SKM-1 treated with dmso at 0.1 percent for 144 hours (cell line): ENCODE measurements at regions not wholly inside any gene's neighbourhood (a gene's known extent, or its start where the extent isn't known, plus 50 kb on each side); places are given as distances from the start of the nearest gene placed in this dataset.

ENCODE experiments used
- DNase-seq: peaks from one replicate; lab custom pipeline; 2025; ENCODE audit not compliant: unreplicated experiment; lab: John Stamatoyannopoulos, UW

- DNase-seq: no peak
Measured at GRCh38 chr5:158079097-158079496, 220.2 kb upstream of the CLINT1 start.

- peak; percentile 54 for DNase-seq
Measured at GRCh38 chr5:158074992-158075769, 216.2 kb upstream of the CLINT1 start.

- DNase-seq: no peak
Measured at GRCh38 chr5:158074597-158074991, 215.6 kb upstream of the CLINT1 start.

GRCh38 chr5:158070859-158071258 lies 211.9 kb upstream of the CLINT1 start:
- no peak for DNase-seq

GRCh38 chr5:158069838-158070237 lies 210.9 kb upstream of the CLINT1 start:
- no peak for DNase-seq

- DNase-seq: no peak
Measured at GRCh38 chr5:158068964-158069363, 210.0 kb upstream of the CLINT1 start.

- DNase-seq: no peak
Measured at GRCh38 chr5:158066076-158066475, 207.1 kb upstream of the CLINT1 start.

- no peak for DNase-seq
Measured at GRCh38 chr5:158064334-158065123, 205.6 kb upstream of the CLINT1 start.

GRCh38 chr5:158063052-158063451 lies 204.1 kb upstream of the CLINT1 start:
- no peak for DNase-seq

- no peak for DNase-seq
Measured at GRCh38 chr5:158061451-158061850, 202.5 kb upstream of the CLINT1 start.

- DNase-seq: no peak
Measured at GRCh38 chr5:158060212-158060611, 201.3 kb upstream of the CLINT1 start.

- DNase-seq: no peak
Measured at GRCh38 chr5:158058208-158059120, 199.5 kb upstream of the CLINT1 start.

GRCh38 chr5:158056130-158056825 lies 197.3 kb upstream of the CLINT1 start:
- no peak for DNase-seq

GRCh38 chr5:158055111-158055501 lies 196.2 kb upstream of the CLINT1 start:
- no peak for DNase-seq

GRCh38 chr5:158054223-158055110 lies 195.5 kb upstream of the CLINT1 start:
- no peak for DNase-seq

GRCh38 chr5:158051036-158051435 lies 192.1 kb upstream of the CLINT1 start:
- DNase-seq: no peak

GRCh38 chr5:158050421-158050820 lies 191.5 kb upstream of the CLINT1 start:
- DNase-seq: no peak

GRCh38 chr5:158049459-158049858 lies 190.5 kb upstream of the CLINT1 start:
- no peak for DNase-seq

GRCh38 chr5:158045696-158046095 lies 186.8 kb upstream of the CLINT1 start:
- no peak for DNase-seq

- no peak for DNase-seq
Measured at GRCh38 chr5:158039911-158040347, 181.0 kb upstream of the CLINT1 start.
